ENCODE measurements at regions not wholly inside any gene's neighbourhood (a gene's known extent, or its start where the extent isn't known, plus 50 kb on each side); places are given as distances from the start of the nearest gene placed in this dataset.

DNA sequence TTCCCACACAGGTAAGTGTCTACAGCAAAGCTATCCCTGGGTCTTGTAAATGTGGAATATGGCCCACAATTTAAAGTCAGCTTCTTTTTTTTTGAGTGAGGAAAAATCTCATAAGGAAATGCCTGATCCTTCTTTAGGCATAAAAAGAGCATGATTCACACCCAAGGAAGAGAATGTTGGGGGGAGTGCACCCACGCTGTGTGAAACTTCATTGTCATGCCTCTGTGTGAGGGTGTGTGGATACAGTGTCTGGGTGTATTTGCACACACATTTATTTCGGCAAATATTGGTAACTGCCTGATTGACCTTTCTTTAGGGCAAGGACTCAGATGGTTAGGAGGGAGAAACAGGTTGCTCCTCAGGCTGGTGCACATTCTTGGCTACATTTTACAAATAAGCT is 196.8 kb upstream of the STXBP6 start:
- TF ChIP-seq CTCF (IDR thresholded peaks at IDR 0.05) (no peak), EP300 (IDR thresholded peaks at IDR 0.05) (no peak), POLR2A (IDR thresholded peaks at IDR 0.05) (no peak)

Data from tibial nerve (tissue), 4 donors.